ENCODE measurements at regions not wholly inside any gene's neighbourhood (a gene's known extent, or its start where the extent isn't known, plus 50 kb on each side); places are given as distances from the start of the nearest gene placed in this dataset.

- no peak for DNase-seq (ENCODE audit: low read depth)
- TF ChIP-seq CTCF (conservative IDR thresholded peaks at IDR 0.05; ENCODE audit: low read depth, low read length), result no peak
Observed at GRCh38 chrX:17266136-17266535, 108.9 kb upstream of the NHS start.

GRCh38 chrX:17278961-17279360 is 96.0 kb upstream of the NHS start:
- no peak for TF ChIP-seq CTCF (conservative IDR thresholded peaks at IDR 0.05; ENCODE audit: low read depth, low read length)
- no peak for DNase-seq (ENCODE audit: low read depth)
- no peak overlapping the region for H3K4me3 ChIP-seq (ENCODE audit: low read length)

More at GRCh38 chrX:17266136-17266535, 108.9 kb upstream of the NHS start:
- no peak overlapping the region for H3K4me3 ChIP-seq (ENCODE audit: low read length)

- DNase-seq (ENCODE audit: low read depth), result no peak
- no peak overlapping the region for H3K4me3 ChIP-seq (ENCODE audit: low read length)
- no peak for TF ChIP-seq CTCF (conservative IDR thresholded peaks at IDR 0.05; ENCODE audit: low read depth, low read length)
Observed at GRCh38 chrX:17285983-17286382, 89.0 kb upstream of the NHS start.

GRCh38 chrX:17291171-17291900 is 83.7 kb upstream of the NHS start:
- no peak overlapping the region for H3K4me3 ChIP-seq (ENCODE audit: low read length)
- DNase-seq (ENCODE audit: low read depth), result no peak
- no peak for TF ChIP-seq CTCF (conservative IDR thresholded peaks at IDR 0.05; ENCODE audit: low read depth, low read length)

- H3K4me3 ChIP-seq (ENCODE audit: low read length), result no peak overlapping the region
- peak; percentile 6 for DNase-seq (ENCODE audit: low read depth)
- no peak for TF ChIP-seq CTCF (conservative IDR thresholded peaks at IDR 0.05; ENCODE audit: low read depth, low read length)
Observed at GRCh38 chrX:17292111-17292527, 82.9 kb upstream of the NHS start.

- DNase-seq (ENCODE audit: low read depth), result no peak
- H3K4me3 ChIP-seq (ENCODE audit: low read length), result no peak overlapping the region
- no peak for TF ChIP-seq CTCF (conservative IDR thresholded peaks at IDR 0.05; ENCODE audit: low read depth, low read length)
Observed at GRCh38 chrX:17294561-17294960, 80.4 kb upstream of the NHS start.

GRCh38 chrX:17295791-17296190 is 79.2 kb upstream of the NHS start:
- no peak for DNase-seq (ENCODE audit: low read depth)
- no peak for TF ChIP-seq CTCF (conservative IDR thresholded peaks at IDR 0.05; ENCODE audit: low read depth, low read length)
- no peak overlapping the region for H3K4me3 ChIP-seq (ENCODE audit: low read length)

Data from retinal pigment epithelial cell (primary cell).